ENCODE measurements at regions not wholly inside any gene's neighbourhood (a gene's known extent, or its start where the extent isn't known, plus 50 kb on each side); places are given as distances from the start of the nearest gene placed in this dataset.

DNA sequence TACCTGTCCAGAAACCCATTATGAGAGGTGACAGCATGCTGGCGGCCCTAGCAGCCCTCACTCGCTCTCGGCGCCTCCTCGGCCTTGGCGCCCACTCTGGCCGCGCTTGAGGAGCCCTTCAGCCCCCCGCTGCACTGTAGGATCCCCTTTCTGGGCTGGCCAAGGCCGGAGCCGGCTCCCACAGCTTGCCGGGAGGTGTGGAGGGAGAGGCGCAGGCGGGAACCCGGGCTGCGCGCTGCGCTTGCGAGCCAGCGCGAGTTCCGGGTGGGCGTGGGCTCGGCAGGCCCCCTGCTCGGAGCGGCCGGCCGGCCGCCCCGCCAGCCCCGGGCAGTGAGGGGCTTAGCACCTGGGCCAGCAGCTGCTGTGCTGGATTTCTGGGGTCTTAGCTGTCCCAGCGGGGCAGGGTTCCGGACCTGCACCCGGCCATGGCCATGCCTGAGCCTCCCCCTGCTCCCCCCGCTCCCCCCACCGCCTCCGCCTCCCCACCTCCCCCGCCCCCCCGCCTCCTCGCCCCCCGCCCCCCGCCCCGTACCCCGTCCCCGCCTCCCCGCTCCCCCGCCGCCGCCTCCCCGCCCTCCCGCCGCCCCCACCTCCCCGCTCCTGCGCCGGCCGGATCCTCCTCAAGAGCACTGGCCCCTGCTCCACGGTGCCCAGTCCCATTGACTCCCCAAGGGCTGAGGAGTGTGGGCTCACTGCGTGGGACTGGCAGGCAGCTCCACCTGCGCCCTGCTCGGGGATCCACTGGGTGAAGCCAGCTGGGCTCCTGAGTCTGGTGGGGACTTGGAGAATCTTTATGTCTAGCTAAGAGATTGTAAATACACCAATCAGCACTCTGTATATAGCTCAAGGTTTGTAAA lies 163.1 kb downstream of the KLHL28 start:
- intact Hi-C loops (cut with micrococcal nuclease; ENCODE audit: unreplicated experiment): no loop called here

DNA sequence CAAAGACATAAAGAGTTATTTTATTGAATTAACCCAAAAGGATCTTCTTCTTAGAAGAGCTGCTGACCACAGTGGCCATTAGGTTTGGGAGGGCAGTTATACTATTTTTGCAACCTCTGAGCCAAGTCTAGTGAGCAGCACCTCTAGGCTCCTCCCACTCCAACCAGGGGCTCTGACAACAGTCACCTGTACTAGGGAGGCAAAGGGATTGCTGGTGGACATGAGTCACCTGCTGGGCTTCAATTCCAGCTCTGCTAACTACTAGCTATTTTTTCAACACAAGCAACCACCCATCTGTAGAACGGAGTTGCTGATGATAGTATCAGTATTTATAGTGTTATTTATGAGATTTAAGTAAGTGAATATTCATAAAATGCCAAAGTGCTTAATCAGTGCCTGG lies 166.0 kb downstream of the KLHL28 start:
- no peak for DNase-seq (ENCODE audit: low spot score)
- H3K27ac ChIP-seq (ENCODE audit: low read depth, low read length, poor library complexity, severe bottlenecking): no peak overlapping the region
- TF ChIP-seq EZH2phosphoT487 (IDR thresholded peaks at IDR 0.05; ENCODE audit: borderline replicate concordance, low read depth, low read length) (no peak), CTCF (conservative IDR thresholded peaks at IDR 0.05; ENCODE audit: low read length) (no peak)
- H3K9me2 ChIP-seq (ENCODE audit: insufficient read depth, low read length): no peaks in the 10 kb centered on the region
- CTCF ChIA-PET (ENCODE audit: unreplicated experiment): no interaction called here
- no peaks in the 10 kb centered on the region for H3K79me2 ChIP-seq (ENCODE audit: insufficient read depth, low read depth, low read length)
- no peaks in the 10 kb centered on the region for H3K36me3 ChIP-seq (ENCODE audit: insufficient read depth, low read length)
- no peak overlapping the region for H3K4me2 ChIP-seq (ENCODE audit: low read length)
- no peak overlapping the region for H3K4me3 ChIP-seq (ENCODE audit: low read depth, low read length, poor library complexity, severe bottlenecking)
- H3K9me3 ChIP-seq (ENCODE audit: low read length): no peaks in the 10 kb centered on the region
- H3K4me1 ChIP-seq (ENCODE audit: insufficient read depth, low read length, poor library complexity, severe bottlenecking): no peaks in the 10 kb centered on the region
- H2AFZ ChIP-seq (ENCODE audit: low read length): no peak overlapping the region
- no TSS peak for BruUV-seq (replicated peaks)
- H4K20me1 ChIP-seq (ENCODE audit: insufficient read depth, low read length): no peaks in the 10 kb centered on the region
- POLR2A ChIA-PET: no interaction called here
- intact Hi-C loops (cut with micrococcal nuclease; ENCODE audit: unreplicated experiment): no loop called here

More for the DNA sequence above, 163.1 kb downstream of the KLHL28 start:
- H3K9me3 ChIP-seq (ENCODE audit: low read length): no peaks in the 10 kb centered on the region
- no peak overlapping the region for H3K27ac ChIP-seq (ENCODE audit: low read depth, low read length, poor library complexity, severe bottlenecking)
- H4K20me1 ChIP-seq (ENCODE audit: insufficient read depth, low read length): no peaks in the 10 kb centered on the region
- no peak overlapping the region for H2AFZ ChIP-seq (ENCODE audit: low read length)
- no TSS peak for BruUV-seq (replicated peaks)
- POLR2A ChIA-PET: interaction anchor here (0.6 kb wide), 1 partner anchor 361 kb away, joined by 4 read pairs; no protein-coding TSS in a partner anchor
- no peak for TF ChIP-seq CTCF (conservative IDR thresholded peaks at IDR 0.05; ENCODE audit: low read length)
- TF ChIP-seq EZH2phosphoT487 (IDR thresholded peaks at IDR 0.05; ENCODE audit: borderline replicate concordance, low read depth, low read length): no peak
- H3K36me3 ChIP-seq (ENCODE audit: insufficient read depth, low read length): no peaks in the 10 kb centered on the region
- no peaks in the 10 kb centered on the region for H3K9me2 ChIP-seq (ENCODE audit: insufficient read depth, low read length)
- CTCF ChIA-PET (ENCODE audit: unreplicated experiment): no interaction called here
- DNase-seq (ENCODE audit: low spot score): no peak
- H3K4me2 ChIP-seq (ENCODE audit: low read length): no peak overlapping the region
- no peak overlapping the region for H3K4me3 ChIP-seq (ENCODE audit: low read depth, low read length, poor library complexity, severe bottlenecking)
- H3K79me2 ChIP-seq (ENCODE audit: insufficient read depth, low read depth, low read length): no peaks in the 10 kb centered on the region
- H3K4me1 ChIP-seq (ENCODE audit: insufficient read depth, low read length, poor library complexity, severe bottlenecking): no peaks in the 10 kb centered on the region

DNA sequence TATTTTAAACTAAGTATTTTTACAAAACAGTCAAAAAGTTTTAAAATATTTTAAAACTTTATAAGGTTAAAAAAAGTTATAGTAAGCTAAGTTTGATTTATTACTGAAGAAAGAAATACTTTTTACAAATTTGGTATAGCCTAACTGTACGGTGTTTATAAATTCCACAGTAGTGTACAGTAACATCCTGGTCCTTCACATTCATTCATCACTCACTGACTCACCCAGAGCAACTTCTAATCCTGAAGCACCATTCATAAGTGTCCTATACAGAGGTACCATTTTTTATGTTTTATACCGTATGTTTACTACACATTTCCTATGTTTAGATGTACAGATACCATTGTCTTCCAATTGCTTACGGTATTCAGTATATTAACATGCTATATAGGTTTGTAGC lies 170.0 kb downstream of the KLHL28 start:
- no peaks in the 10 kb centered on the region for H3K79me2 ChIP-seq (ENCODE audit: insufficient read depth, low read depth, low read length)
- ChIA-PET POLR2A (interaction anchor here (0.7 kb wide), 2 partner anchors 47 to 264 kb away, joined by 4 read pairs; no protein-coding TSS in a partner anchor), CTCF (ENCODE audit: unreplicated experiment) (no interaction called here)
- H3K9me3 ChIP-seq (ENCODE audit: low read length): no peaks in the 10 kb centered on the region
- no peaks in the 10 kb centered on the region for H3K9me2 ChIP-seq (ENCODE audit: insufficient read depth, low read length)
- H2AFZ ChIP-seq (ENCODE audit: low read length): no peak overlapping the region
- no peak overlapping the region for H3K4me3 ChIP-seq (ENCODE audit: low read depth, low read length, poor library complexity, severe bottlenecking)
- no peaks in the 10 kb centered on the region for H4K20me1 ChIP-seq (ENCODE audit: insufficient read depth, low read length)
- H3K4me2 ChIP-seq (ENCODE audit: low read length): no peak overlapping the region
- no peaks in the 10 kb centered on the region for H3K4me1 ChIP-seq (ENCODE audit: insufficient read depth, low read length, poor library complexity, severe bottlenecking)
- no TSS peak for BruUV-seq (replicated peaks)
- no peak for TF ChIP-seq CTCF (conservative IDR thresholded peaks at IDR 0.05; ENCODE audit: low read length)
- TF ChIP-seq EZH2phosphoT487 (IDR thresholded peaks at IDR 0.05; ENCODE audit: borderline replicate concordance, low read depth, low read length): no peak
- no peaks in the 10 kb centered on the region for H3K36me3 ChIP-seq (ENCODE audit: insufficient read depth, low read length)
- DNase-seq (ENCODE audit: low spot score): no peak
- H3K27ac ChIP-seq (ENCODE audit: low read depth, low read length, poor library complexity, severe bottlenecking): no peak overlapping the region
- intact Hi-C loops (cut with micrococcal nuclease; ENCODE audit: unreplicated experiment): no loop called here

All from OCI-LY7 (cell line).